Middle frontal gyrus (tissue), 1 donor: ENCODE measurements at regions not wholly inside any gene's neighbourhood (a gene's known extent, or its start where the extent isn't known, plus 50 kb on each side); places are given as distances from the start of the nearest gene placed in this dataset.
A peak's percentile ranks its signal among the peaks of the same experiment; 100 is the strongest.
"Not testable (repeated sequence)": the region's sequence is repeated elsewhere in the genome, so short reads cannot be mapped to it uniquely, and the experiment has no call there.

Source experiments
- DNase-seq: peaks from one replicate; pipeline ENCODE4 v3.0.0-alpha.2; 2015; ENCODE audit warnings: low spot score; ENCODE audit errors: extremely low spot score

- no peak for DNase-seq
These were observed 122.4 kb upstream of the NMUR2 start for GRCh38 chr5:152527358-152528052.

GRCh38 chr5:152529440-152529839 is 124.4 kb upstream of the NMUR2 start:
- no peak for DNase-seq

- DNase-seq, result peak; percentile 49
These were observed 127.6 kb upstream of the NMUR2 start for GRCh38 chr5:152532714-152533113.

GRCh38 chr5:152534641-152535040 is 129.6 kb upstream of the NMUR2 start:
- no peak for DNase-seq

GRCh38 chr5:152542741-152543140 is 137.7 kb upstream of the NMUR2 start:
- no peak for DNase-seq

- no peak for DNase-seq
These were observed 141.4 kb upstream of the NMUR2 start for GRCh38 chr5:152546493-152546892.

GRCh38 chr5:152547202-152547601 is 142.1 kb upstream of the NMUR2 start:
- DNase-seq, result no peak

GRCh38 chr5:152549709-152550108 is 144.6 kb upstream of the NMUR2 start:
- DNase-seq, result no peak

GRCh38 chr5:152551061-152551460 is 146.0 kb upstream of the NMUR2 start:
- no peak for DNase-seq

GRCh38 chr5:152556784-152557183 is 151.7 kb upstream of the NMUR2 start:
- no peak for DNase-seq

- peak; percentile 32 for DNase-seq
These were observed 155.5 kb upstream of the NMUR2 start for GRCh38 chr5:152560512-152561137.

- DNase-seq, result peak; percentile 43
These were observed 162.9 kb upstream of the NMUR2 start for GRCh38 chr5:152568016-152568415.

GRCh38 chr5:152572812-152573211 is 167.7 kb upstream of the NMUR2 start:
- DNase-seq, result no peak

- no peak for DNase-seq
These were observed 179.0 kb upstream of the NMUR2 start for GRCh38 chr5:152584103-152584502.

- no peak for DNase-seq
These were observed 187.3 kb upstream of the NMUR2 start for GRCh38 chr5:152592416-152592815.

GRCh38 chr5:152593388-152593787 is 188.3 kb upstream of the NMUR2 start:
- no peak for DNase-seq

GRCh38 chr5:152595405-152595804 is 190.3 kb upstream of the NMUR2 start:
- DNase-seq, result no peak

GRCh38 chr5:152599096-152599495 is 194.0 kb upstream of the NMUR2 start:
- DNase-seq, result no peak

- DNase-seq, result no peak
These were observed 197.0 kb upstream of the NMUR2 start for GRCh38 chr5:152601806-152602732.

GRCh38 chr5:152606050-152606449 is 201.0 kb upstream of the NMUR2 start:
- not testable (repeated sequence) for DNase-seq

- DNase-seq, result no peak
These were observed 201.8 kb upstream of the NMUR2 start for GRCh38 chr5:152606776-152607364.
